ENCODE measurements at regions not wholly inside any gene's neighbourhood (a gene's known extent, or its start where the extent isn't known, plus 50 kb on each side); places are given as distances from the start of the nearest gene placed in this dataset.

DNA sequence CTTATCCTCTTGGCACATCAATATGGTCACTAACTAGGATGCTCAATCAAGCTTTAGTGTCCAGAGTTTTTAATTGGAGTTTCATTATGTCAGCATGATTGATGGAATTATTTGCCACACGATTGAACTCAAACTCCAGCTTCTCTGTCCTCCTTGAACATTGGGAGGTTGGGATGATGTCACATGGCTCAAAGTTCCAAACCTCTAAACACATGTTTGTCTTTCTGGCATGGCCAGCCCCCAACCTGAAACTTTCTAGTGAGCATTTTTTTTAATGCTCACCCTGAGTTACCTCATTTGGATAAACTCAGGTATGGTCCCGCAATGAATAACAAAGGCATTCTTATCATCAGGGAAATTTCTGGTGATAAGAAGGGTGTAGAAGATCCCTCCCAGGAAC is 86.0 kb downstream of the RHOU start (continued):
- TF ChIP-seq ZNF407 (CRISPR knock-in tag; IDR thresholded peaks at IDR 0.05; ENCODE audit: not compliant biosample characterization) (no peak), THRA (CRISPR knock-in tag; IDR thresholded peaks at IDR 0.05; ENCODE audit: borderline replicate concordance) (0 out of 2 replicates have a peak, but pooled peaks have one; percentile 40), REST (IDR thresholded peaks at IDR 0.05; ENCODE audit: borderline replicate concordance in 1 of 2, low read depth in 1 of 2, low read length in 2 of 2) (no peak), PRPF4 (IDR thresholded peaks at IDR 0.05; ENCODE audit: low read depth, low read length, poor library complexity, severe bottlenecking) (no peak), BCL6 (CRISPR knock-in tag; IDR thresholded peaks at IDR 0.05) (peak; percentile 80), ZNF546 (CRISPR knock-in tag; conservative IDR thresholded peaks at IDR 0.05) (no peak), SMYD3 (CRISPR knock-in tag; IDR thresholded peaks at IDR 0.05) (no peak), CEBPG (CRISPR knock-in tag; IDR thresholded peaks at IDR 0.05) (0 out of 2 replicates have a peak, but pooled peaks have one; percentile 13)
- TF ChIP-seq, protein P1, sequence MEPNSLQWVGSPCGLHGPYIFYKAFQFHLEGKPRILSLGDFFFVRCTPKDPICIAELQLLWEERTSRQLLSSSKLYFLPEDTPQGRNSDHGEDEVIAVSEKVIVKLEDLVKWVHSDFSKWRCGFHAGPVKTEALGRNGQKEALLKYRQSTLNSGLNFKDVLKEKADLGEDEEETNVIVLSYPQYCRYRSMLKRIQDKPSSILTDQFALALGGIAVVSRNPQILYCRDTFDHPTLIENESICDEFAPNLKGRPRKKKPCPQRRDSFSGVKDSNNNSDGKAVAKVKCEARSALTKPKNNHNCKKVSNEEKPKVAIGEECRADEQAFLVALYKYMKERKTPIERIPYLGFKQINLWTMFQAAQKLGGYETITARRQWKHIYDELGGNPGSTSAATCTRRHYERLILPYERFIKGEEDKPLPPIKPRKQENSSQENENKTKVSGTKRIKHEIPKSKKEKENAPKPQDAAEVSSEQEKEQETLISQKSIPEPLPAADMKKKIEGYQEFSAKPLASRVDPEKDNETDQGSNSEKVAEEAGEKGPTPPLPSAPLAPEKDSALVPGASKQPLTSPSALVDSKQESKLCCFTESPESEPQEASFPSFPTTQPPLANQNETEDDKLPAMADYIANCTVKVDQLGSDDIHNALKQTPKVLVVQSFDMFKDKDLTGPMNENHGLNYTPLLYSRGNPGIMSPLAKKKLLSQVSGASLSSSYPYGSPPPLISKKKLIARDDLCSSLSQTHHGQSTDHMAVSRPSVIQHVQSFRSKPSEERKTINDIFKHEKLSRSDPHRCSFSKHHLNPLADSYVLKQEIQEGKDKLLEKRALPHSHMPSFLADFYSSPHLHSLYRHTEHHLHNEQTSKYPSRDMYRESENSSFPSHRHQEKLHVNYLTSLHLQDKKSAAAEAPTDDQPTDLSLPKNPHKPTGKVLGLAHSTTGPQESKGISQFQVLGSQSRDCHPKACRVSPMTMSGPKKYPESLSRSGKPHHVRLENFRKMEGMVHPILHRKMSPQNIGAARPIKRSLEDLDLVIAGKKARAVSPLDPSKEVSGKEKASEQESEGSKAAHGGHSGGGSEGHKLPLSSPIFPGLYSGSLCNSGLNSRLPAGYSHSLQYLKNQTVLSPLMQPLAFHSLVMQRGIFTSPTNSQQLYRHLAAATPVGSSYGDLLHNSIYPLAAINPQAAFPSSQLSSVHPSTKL (CRISPR knock-in tag; IDR thresholded peaks at IDR 0.05): peak; percentile 63

All from HepG2 (cell line).